IPS-20b (cell line): ENCODE measurements at regions not wholly inside any gene's neighbourhood (a gene's known extent, or its start where the extent isn't known, plus 50 kb on each side); places are given as distances from the start of the nearest gene placed in this dataset.

Experiments
- H3K27ac ChIP-seq: one replicate; pipeline ENCODE4 v1.5.1; 2013; ENCODE audit warnings: low read length
- H3K27me3 ChIP-seq: 2 replicates; pipeline ENCODE4 v1.6.1; 2013; ENCODE audit warnings: mild to moderate bottlenecking, low read length, inconsistent platforms; ENCODE audit not compliant: insufficient read depth
- H3K36me3 ChIP-seq: 2 replicates; pipeline ENCODE4 v1.6.1; 2013; ENCODE audit warnings: low read depth, mild to moderate bottlenecking, inconsistent platforms, low read length, moderate library complexity; ENCODE audit not compliant: insufficient read depth
- H3K4me1 ChIP-seq: 2 replicates; pipeline ENCODE4 v1.6.1; 2013; ENCODE audit warnings: mild to moderate bottlenecking, control low read depth, inconsistent platforms, low read length, moderate library complexity; ENCODE audit not compliant: insufficient read depth
- H3K4me3 ChIP-seq: 2 replicates; pipeline ENCODE4 v1.5.1; 2013; ENCODE audit warnings: mild to moderate bottlenecking, low read length, inconsistent platforms
- H3K9ac ChIP-seq: 2 replicates; pipeline ENCODE4 v1.6.1; 2013; ENCODE audit warnings: low read depth, mild to moderate bottlenecking, inconsistent platforms, low read length, moderate library complexity
- H3K9me3 ChIP-seq: 2 replicates; pipeline ENCODE4 v1.6.1; 2013; ENCODE audit warnings: mild to moderate bottlenecking, low read depth, low read length, inconsistent platforms; ENCODE audit not compliant: insufficient read depth

- no peak overlapping the region for H3K9ac ChIP-seq
- H3K9me3 ChIP-seq: no peaks in the 10 kb centered on the region
- no peak overlapping the region for H3K27ac ChIP-seq
- H3K27me3 ChIP-seq: no peaks in the 10 kb centered on the region
- no peaks in the 10 kb centered on the region for H3K36me3 ChIP-seq
- H3K4me3 ChIP-seq: no peak overlapping the region
- no peaks in the 10 kb centered on the region for H3K4me1 ChIP-seq
Observed at GRCh38 chr15:87734571-87735373, 521.8 kb downstream of the NTRK3 start.

DNA sequence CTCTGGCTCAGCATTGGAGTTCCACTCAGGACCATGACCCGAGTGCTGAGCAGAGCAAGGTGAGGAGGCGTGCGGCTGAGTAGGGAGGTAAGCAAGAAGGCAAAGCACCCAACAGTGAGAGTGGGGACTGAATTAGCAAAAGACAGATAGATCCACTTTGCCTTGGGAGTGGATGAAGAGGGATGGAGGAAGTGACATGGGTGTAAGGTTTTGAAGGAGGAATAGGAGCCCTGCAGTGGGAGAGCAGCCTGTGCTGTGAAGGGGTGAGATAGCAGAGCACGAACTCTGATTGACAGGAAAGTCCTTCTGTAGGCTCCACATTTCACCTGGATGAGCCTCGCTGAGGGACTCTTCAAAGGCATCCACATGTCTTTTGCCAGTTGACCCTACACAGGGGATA is 522.6 kb downstream of the NTRK3 start:
- Histone ChIP-seq H3K27ac (no peak overlapping the region), H3K9ac (no peak overlapping the region), H3K4me1 (no peaks in the 10 kb centered on the region), H3K9me3 (no peaks in the 10 kb centered on the region), H3K36me3 (no peaks in the 10 kb centered on the region), H3K4me3 (no peak overlapping the region), H3K27me3 (no peaks in the 10 kb centered on the region)

GRCh38 chr15:87733541-87733941 is 523.0 kb downstream of the NTRK3 start:
- Histone ChIP-seq H3K27me3 (no peaks in the 10 kb centered on the region), H3K27ac (no peak overlapping the region), H3K9me3 (no peaks in the 10 kb centered on the region), H3K4me1 (no peaks in the 10 kb centered on the region), H3K9ac (no peak overlapping the region), H3K4me3 (no peak overlapping the region), H3K36me3 (no peaks in the 10 kb centered on the region)

- H3K9me3 ChIP-seq: no peaks in the 10 kb centered on the region
- no peaks in the 10 kb centered on the region for H3K36me3 ChIP-seq
- no peak overlapping the region for H3K9ac ChIP-seq
- H3K27ac ChIP-seq: no peak overlapping the region
- no peak overlapping the region for H3K4me3 ChIP-seq
- H3K4me1 ChIP-seq: no peaks in the 10 kb centered on the region
- no peaks in the 10 kb centered on the region for H3K27me3 ChIP-seq
Observed at GRCh38 chr15:87732976-87733375, 523.6 kb downstream of the NTRK3 start.

GRCh38 chr15:87731630-87732029 is 524.9 kb downstream of the NTRK3 start:
- no peaks in the 10 kb centered on the region for H3K9me3 ChIP-seq
- H3K27me3 ChIP-seq: no peaks in the 10 kb centered on the region
- no peaks in the 10 kb centered on the region for H3K4me1 ChIP-seq
- H3K36me3 ChIP-seq: no peaks in the 10 kb centered on the region
- no peak overlapping the region for H3K9ac ChIP-seq
- no peak overlapping the region for H3K27ac ChIP-seq
- no peak overlapping the region for H3K4me3 ChIP-seq

DNA sequence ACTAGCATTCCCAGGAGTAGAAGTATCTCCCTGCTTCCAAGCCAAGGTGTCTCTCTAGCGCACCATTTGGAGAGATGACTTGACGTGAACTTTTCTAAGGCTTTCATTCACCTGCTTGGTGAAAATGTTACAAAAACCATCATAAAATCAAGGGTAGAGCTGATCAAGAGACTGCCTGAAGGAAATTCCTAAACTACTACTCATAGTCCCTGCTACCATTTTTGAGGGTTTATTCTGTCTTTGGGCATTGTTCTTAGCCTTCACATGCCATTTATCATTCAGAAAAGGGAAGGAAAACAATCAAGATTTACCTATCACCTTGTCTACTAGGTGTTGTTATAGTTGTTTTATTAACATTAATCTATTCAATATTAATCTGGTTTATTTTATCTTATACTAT is 525.8 kb downstream of the NTRK3 start:
- Histone ChIP-seq H3K9me3 (no peaks in the 10 kb centered on the region), H3K27ac (no peak overlapping the region), H3K4me1 (no peaks in the 10 kb centered on the region), H3K36me3 (no peaks in the 10 kb centered on the region), H3K4me3 (no peak overlapping the region), H3K9ac (no peak overlapping the region), H3K27me3 (no peaks in the 10 kb centered on the region)

- H3K27ac ChIP-seq: no peak overlapping the region
- H3K36me3 ChIP-seq: no peaks in the 10 kb centered on the region
- H3K4me3 ChIP-seq: no peak overlapping the region
- no peak overlapping the region for H3K9ac ChIP-seq
- H3K4me1 ChIP-seq: no peaks in the 10 kb centered on the region
- no peaks in the 10 kb centered on the region for H3K27me3 ChIP-seq
- H3K9me3 ChIP-seq: no peaks in the 10 kb centered on the region
Observed at GRCh38 chr15:87728998-87729397, 527.5 kb downstream of the NTRK3 start.

DNA sequence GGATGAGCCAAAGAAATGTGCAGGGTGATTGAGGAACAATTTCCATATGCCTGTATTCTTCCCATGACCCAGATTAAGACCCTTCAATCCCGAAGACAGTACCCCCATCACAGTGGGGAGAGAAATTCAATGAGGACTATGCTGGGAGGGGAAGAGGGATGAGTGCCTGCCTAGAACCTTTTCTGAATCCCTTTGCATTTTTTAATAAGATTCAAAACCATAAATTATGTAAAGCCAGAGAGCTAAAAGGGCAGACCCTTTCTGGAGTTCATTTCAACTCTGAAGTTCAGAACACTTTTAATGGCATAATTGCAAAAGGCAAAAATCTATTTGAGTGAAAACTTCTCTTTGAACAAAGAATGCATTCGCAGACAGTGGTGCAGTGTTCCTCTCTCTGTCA is 529.5 kb downstream of the NTRK3 start:
- no peaks in the 10 kb centered on the region for H3K36me3 ChIP-seq
- H3K27ac ChIP-seq: no peak overlapping the region
- H3K27me3 ChIP-seq: no peaks in the 10 kb centered on the region
- H3K4me1 ChIP-seq: no peaks in the 10 kb centered on the region
- H3K9me3 ChIP-seq: no peaks in the 10 kb centered on the region
- no peak overlapping the region for H3K9ac ChIP-seq
- no peak overlapping the region for H3K4me3 ChIP-seq

- H3K4me1 ChIP-seq: no peaks in the 10 kb centered on the region
- no peak overlapping the region for H3K27ac ChIP-seq
- no peak overlapping the region for H3K4me3 ChIP-seq
- no peak overlapping the region for H3K9ac ChIP-seq
- H3K9me3 ChIP-seq: no peaks in the 10 kb centered on the region
- no peaks in the 10 kb centered on the region for H3K36me3 ChIP-seq
- H3K27me3 ChIP-seq: no peaks in the 10 kb centered on the region
Observed at GRCh38 chr15:87724330-87724729, 532.2 kb downstream of the NTRK3 start.

DNA sequence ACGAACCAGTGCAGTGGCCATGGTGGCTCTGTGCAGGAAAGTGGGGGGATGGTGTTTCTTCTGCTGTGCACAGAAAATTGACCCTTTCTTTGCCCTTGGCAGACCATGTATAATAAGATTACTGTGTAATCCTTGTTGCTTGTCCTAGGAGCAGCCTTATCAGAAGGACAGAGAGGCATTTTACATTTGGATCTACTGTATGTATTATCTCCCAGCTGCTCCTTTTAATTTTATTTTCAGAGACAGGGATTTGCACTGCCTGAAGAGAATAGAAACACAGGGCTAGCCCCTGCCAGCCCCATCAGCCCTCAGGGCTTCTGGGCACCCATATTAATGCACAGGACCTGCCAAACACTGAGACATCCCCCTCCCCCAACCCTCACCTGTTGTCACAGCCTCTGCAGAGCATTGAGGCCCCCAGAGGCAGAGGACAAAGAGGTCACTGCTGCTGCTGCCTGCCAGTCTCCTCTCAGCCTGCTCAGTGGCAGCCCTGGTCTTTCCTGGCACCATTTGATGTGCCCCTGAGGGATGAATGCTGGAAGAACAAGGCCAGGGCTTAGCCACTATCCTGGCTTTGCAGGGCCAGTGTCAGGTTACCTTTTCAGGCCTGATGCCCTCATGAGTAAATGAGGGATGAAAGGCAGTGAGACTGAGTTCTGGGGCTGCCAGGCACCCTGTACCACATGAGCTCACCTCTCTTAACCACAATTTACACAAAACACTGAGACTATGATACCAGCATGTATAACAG is 533.4 kb downstream of the NTRK3 start:
- Histone ChIP-seq H3K4me3 (no peak overlapping the region), H3K9ac (no peak overlapping the region), H3K9me3 (no peaks in the 10 kb centered on the region), H3K36me3 (no peaks in the 10 kb centered on the region), H3K4me1 (no peaks in the 10 kb centered on the region), H3K27ac (no peak overlapping the region), H3K27me3 (no peaks in the 10 kb centered on the region)

- Histone ChIP-seq H3K27me3 (no peaks in the 10 kb centered on the region), H3K27ac (no peak overlapping the region), H3K9me3 (no peaks in the 10 kb centered on the region)
Observed at GRCh38 chr15:87720235-87720634, 536.3 kb downstream of the NTRK3 start.

DNA sequence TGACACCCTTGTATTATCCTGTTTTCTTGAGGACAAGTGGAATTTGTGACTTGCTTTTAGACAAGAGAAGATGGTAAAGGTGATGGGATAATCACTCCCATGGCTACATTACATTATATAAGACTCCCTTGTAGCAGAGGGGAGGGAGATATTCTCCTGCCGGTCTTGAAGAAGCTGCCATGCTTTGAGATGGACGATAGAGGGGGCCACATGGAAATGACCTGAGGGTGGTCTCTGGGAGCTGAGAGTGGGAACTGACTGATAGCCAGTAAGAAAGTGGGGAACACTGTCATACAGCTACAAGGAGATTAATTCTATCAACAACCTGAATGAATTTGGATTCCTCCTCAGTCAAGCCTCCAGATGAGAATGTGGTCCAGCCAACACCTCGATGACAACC is 540.1 kb downstream of the NTRK3 start:
- no peaks in the 10 kb centered on the region for H3K27me3 ChIP-seq
- no peak overlapping the region for H3K9ac ChIP-seq
- H3K9me3 ChIP-seq: no peaks in the 10 kb centered on the region
- H3K4me1 ChIP-seq: no peaks in the 10 kb centered on the region
- H3K4me3 ChIP-seq: no peak overlapping the region
- no peaks in the 10 kb centered on the region for H3K36me3 ChIP-seq
- H3K27ac ChIP-seq: no peak overlapping the region

More at GRCh38 chr15:87720235-87720634, 536.3 kb downstream of the NTRK3 start:
- no peaks in the 10 kb centered on the region for H3K4me1 ChIP-seq
- H3K9ac ChIP-seq: no peak overlapping the region
- no peaks in the 10 kb centered on the region for H3K36me3 ChIP-seq
- H3K4me3 ChIP-seq: no peak overlapping the region
